Activated B cell treated with CpG ODN at 0.5 μM for 24 hours (primary cell): ENCODE measurements at regions not wholly inside any gene's neighbourhood (a gene's known extent, or its start where the extent isn't known, plus 50 kb on each side); places are given as distances from the start of the nearest gene placed in this dataset.

Experiments used
- ATAC-seq: fragments of 200-7000 bp; cut with Tn5 transposase; one replicate; pipeline ENCODE4 v1.10.0; 2021; ENCODE audit warnings: low read depth, mild to moderate bottlenecking, moderate library complexity
- CTCF ChIA-PET: fragments of 350-600 bp; sonication (Branson Sonifier 250); formaldehyde crosslinking; loops from one replicate; lab custom pipeline; 2021; ENCODE audit warnings: antibody characterized with exemption; lab: Charles Lee
- POLR2A ChIA-PET: fragments of 350-600 bp; sonication (Branson Sonifier 250); formaldehyde crosslinking; loops from one replicate; lab custom pipeline; 2021; ENCODE audit warnings: antibody characterized with exemption; lab: Charles Lee
- DNase-seq: peaks from one replicate; pipeline ENCODE4 v3.0.0; 2022
- H3K27ac Mint-ChIP-seq: one replicate; pipeline ENCODE4 v1.8.0; 2020; ENCODE audit warnings: mixed read lengths
- H3K27me3 Mint-ChIP-seq: one replicate; pipeline ENCODE4 v1.8.0; 2021; ENCODE audit warnings: mixed read lengths
- H3K36me3 Mint-ChIP-seq: one replicate; pipeline ENCODE4 v1.8.0; 2021; ENCODE audit warnings: low read depth, mixed read lengths
- H3K4me1 Mint-ChIP-seq: one replicate; pipeline ENCODE4 v1.8.0; 2021; ENCODE audit warnings: mixed read lengths
- H3K4me3 Mint-ChIP-seq: one replicate; pipeline ENCODE4 v1.8.0; 2020; ENCODE audit warnings: mild to moderate bottlenecking, mixed read lengths
- H3K9me3 Mint-ChIP-seq: one replicate; pipeline ENCODE4 v1.8.0; 2020; ENCODE audit warnings: mixed read lengths
- CTCF ChIP-seq: fragments of 200-600 bp; IDR thresholded peaks from one replicate; pipeline ENCODE4 v1.8.0; 2022; ENCODE audit warnings: antibody characterized with exemption, mild to moderate bottlenecking
- intact Hi-C: fragments of 100-400 bp; cut with micrococcal nuclease; formaldehyde crosslinking; loops from one replicate; pipeline ENCODE4 v1.15.1; 2024

- ChIA-PET POLR2A (no interaction called here), CTCF (no interaction called here)
- no peak overlapping the region for H3K27ac Mint-ChIP-seq
- ATAC-seq (no peak), DNase-seq (no peak)
- no peaks in the 10 kb centered on the region for H3K4me1 Mint-ChIP-seq
- no peaks in the 10 kb centered on the region for H3K36me3 Mint-ChIP-seq
- no peak for TF ChIP-seq CTCF
- H3K27me3 Mint-ChIP-seq = no peaks in the 10 kb centered on the region
- intact Hi-C loops = no loop called here
- no peaks in the 10 kb centered on the region for H3K9me3 Mint-ChIP-seq
- no peak overlapping the region for H3K4me3 Mint-ChIP-seq
Measured at GRCh38 chr2:22944143-22944542, 440.8 kb upstream of the KLHL29 start.

- ATAC-seq (no peak), DNase-seq (no peak)
- no peak overlapping the region for H3K27ac Mint-ChIP-seq
- CTCF ChIA-PET = no interaction called here
- H3K4me3 Mint-ChIP-seq = no peak overlapping the region
- no peaks in the 10 kb centered on the region for H3K9me3 Mint-ChIP-seq
- H3K36me3 Mint-ChIP-seq = no peaks in the 10 kb centered on the region
- H3K27me3 Mint-ChIP-seq = no peaks in the 10 kb centered on the region
- intact Hi-C loops = no loop called here
- H3K4me1 Mint-ChIP-seq = no peaks in the 10 kb centered on the region
- TF ChIP-seq CTCF = no peak
- POLR2A ChIA-PET = no interaction called here
Measured at GRCh38 chr2:22946553-22946952, 438.4 kb upstream of the KLHL29 start.

GRCh38 chr2:22947741-22948140 is 437.2 kb upstream of the KLHL29 start:
- Mint-ChIP-seq H3K27ac (no peak overlapping the region), H3K36me3 (no peaks in the 10 kb centered on the region), H3K4me1 (no peaks in the 10 kb centered on the region), H3K27me3 (no peaks in the 10 kb centered on the region), H3K9me3 (no peaks in the 10 kb centered on the region), H3K4me3 (no peak overlapping the region)
- ChIA-PET POLR2A (no interaction called here), CTCF (no interaction called here)
- TF ChIP-seq CTCF = no peak
- ATAC-seq (no peak), DNase-seq (no peak)
- intact Hi-C loops = no loop called here

- Mint-ChIP-seq H3K4me1 (no peaks in the 10 kb centered on the region), H3K4me3 (no peak overlapping the region), H3K27ac (no peak overlapping the region), H3K27me3 (no peaks in the 10 kb centered on the region), H3K9me3 (no peaks in the 10 kb centered on the region), H3K36me3 (no peaks in the 10 kb centered on the region)
- intact Hi-C loops = no loop called here
- no peak for TF ChIP-seq CTCF
- ATAC-seq (no peak), DNase-seq (no peak)
- CTCF ChIA-PET = no interaction called here
- POLR2A ChIA-PET = no interaction called here
Measured at GRCh38 chr2:22950431-22950830, 434.5 kb upstream of the KLHL29 start.

- H3K27ac Mint-ChIP-seq = no peak overlapping the region
- no peaks in the 10 kb centered on the region for H3K36me3 Mint-ChIP-seq
- TF ChIP-seq CTCF = no peak
- intact Hi-C loops = no loop called here
- no peaks in the 10 kb centered on the region for H3K27me3 Mint-ChIP-seq
- H3K4me3 Mint-ChIP-seq = no peak overlapping the region
- ATAC-seq (no peak), DNase-seq (no peak)
- no peaks in the 10 kb centered on the region for H3K9me3 Mint-ChIP-seq
- ChIA-PET POLR2A (no interaction called here), CTCF (no interaction called here)
- no peaks in the 10 kb centered on the region for H3K4me1 Mint-ChIP-seq
Measured at GRCh38 chr2:22952656-22953225, 432.2 kb upstream of the KLHL29 start.
